Testis (tissue), 2 donors: ENCODE measurements at regions not wholly inside any gene's neighbourhood (a gene's known extent, or its start where the extent isn't known, plus 50 kb on each side); places are given as distances from the start of the nearest gene placed in this dataset.

Experiments
- DNase-seq: peaks from one replicate; pipeline ENCODE4 v3.0.0-alpha.2; 2019
- H3K27ac ChIP-seq, 2 donors: fragments of 200-600 bp; sonication (generic); one replicate each; pipeline ENCODE4 v1.5.1; 2019
- H3K27me3 ChIP-seq: fragments of 200-600 bp; sonication (generic); one replicate; pipeline ENCODE4 v1.5.1; 2019
- H3K36me3 ChIP-seq: fragments of 200-600 bp; sonication (generic); one replicate; pipeline ENCODE4 v1.5.1; 2017; ENCODE audit warnings: low read depth; ENCODE audit errors: missing control alignments
- H3K4me1 ChIP-seq: fragments of 200-600 bp; sonication (generic); one replicate; pipeline ENCODE4 v1.5.1; 2019
- H3K4me3 ChIP-seq, 2 donors: fragments of 200-600 bp; sonication (generic); one replicate each; pipeline ENCODE4 v1.5.1; 2017 to 2019
- H3K9me3 ChIP-seq: fragments of 200-600 bp; sonication (generic); one replicate; pipeline ENCODE4 v1.5.1; 2017
- POLR2A ChIP-seq: fragments of 450-650 bp; IDR thresholded peaks from one replicate; pipeline ENCODE4 v1.6.1; 2017; ENCODE audit warnings: antibody characterized with exemption, mild to moderate bottlenecking, moderate library complexity
- WGBS, 2 donors: methylation state at CpG; one replicate each; pipeline ENCODE4 v1.1.5; 2018; 5-methylcytosine and 5-hydroxymethylcytosine counted together
- intact Hi-C: fragments of 100-400 bp; cut with DNase I; formaldehyde crosslinking; loops from one replicate; pipeline ENCODE4 v1.15.1; 2023; ENCODE audit warnings: low total_unique reads
- TF ChIP-seq, protein P1 (sequence below), 3 experiments: fragments of 450-650 bp in 2 of 3; fragments of 200-600 bp in 1 of 3; sonication (generic) in 1 of 3; IDR thresholded peaks; one replicate each; pipeline ENCODE4 v1.5.1; 2016 to 2019; ENCODE audit warnings: antibody characterized with exemption in 3 of 3, mild to moderate bottlenecking in 2 of 3, moderate library complexity in 1 of 3

DNA sequence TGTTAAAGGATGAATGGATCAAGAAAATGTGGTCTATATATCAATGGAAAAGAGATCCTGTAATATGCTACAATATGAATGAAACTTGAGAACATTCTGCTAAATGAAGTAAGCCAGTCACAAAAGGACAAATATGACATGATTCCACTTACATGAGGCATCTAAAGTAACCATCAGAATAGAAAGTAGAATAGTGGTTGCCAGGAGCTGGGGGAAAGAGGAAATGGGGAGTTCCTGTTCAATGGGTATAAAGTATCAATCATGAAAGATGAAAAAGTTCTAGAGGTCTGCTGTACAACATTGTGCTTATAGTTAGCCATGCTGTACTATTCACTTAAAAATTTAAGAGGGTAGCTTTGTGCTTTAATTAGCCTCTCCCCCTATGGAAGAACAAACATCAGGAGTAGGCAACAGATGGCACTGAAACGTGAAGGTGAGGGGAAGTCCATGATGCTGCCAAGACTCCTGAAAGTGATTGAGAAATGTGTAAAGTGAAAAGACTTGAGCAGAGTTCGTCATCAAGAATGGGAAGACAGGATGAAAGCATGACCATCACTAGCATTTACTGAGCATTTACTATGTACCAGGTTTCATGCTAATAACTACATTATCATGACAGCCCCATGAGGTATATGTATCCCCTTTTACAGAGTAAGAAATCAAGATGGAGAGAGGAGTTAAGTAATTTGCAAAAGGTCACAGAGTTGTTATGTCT lies 167.2 kb downstream of the CYB561 start:
- no peak overlapping the region for H3K27ac ChIP-seq

DNA sequence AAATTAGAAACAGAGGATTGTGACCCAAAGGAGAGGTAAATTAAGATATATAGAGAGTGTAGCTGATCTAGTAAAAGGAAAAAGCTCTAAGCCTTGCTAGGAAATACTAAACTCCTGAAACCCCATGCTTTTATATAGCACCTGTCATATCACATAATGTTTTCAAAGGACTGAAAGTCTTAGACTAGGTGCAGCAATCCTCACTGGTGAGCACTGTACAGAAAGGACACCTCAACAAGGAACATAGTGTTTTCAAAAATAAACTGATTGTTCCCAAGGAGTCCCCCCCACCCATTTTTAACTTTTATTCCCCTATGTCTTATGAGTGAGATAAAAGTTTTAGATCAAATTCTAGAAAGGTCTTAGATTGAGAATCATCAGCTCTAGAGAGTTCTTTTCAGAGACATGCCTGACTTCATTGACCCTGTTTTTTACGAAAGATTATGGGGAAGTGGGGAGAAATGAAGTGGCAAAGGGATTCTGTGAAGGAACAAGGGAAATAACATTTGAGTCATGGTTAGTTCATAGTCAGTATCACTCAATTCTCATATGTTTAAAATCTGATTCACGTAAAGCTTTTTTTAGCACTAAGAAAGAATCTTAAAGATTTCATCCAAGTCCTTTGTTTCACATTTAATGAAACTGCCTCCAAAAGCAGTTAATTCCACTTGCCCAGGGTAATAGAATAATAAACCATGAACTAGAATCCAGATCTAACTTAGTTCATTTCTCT lies 166.4 kb downstream of the CYB561 start:
- DNase-seq = no peak
- WGBS, 2 donors = 85 to 93% methylated on average over 2 of the region's 2 CpGs
- H3K4me1 ChIP-seq = no peaks in the 10 kb centered on the region
- intact Hi-C loops = no loop called here
- H3K27me3 ChIP-seq = no peaks in the 10 kb centered on the region
- H3K36me3 ChIP-seq = no peaks in the 10 kb centered on the region
- H3K4me3 ChIP-seq = no peak overlapping the region
- H3K9me3 ChIP-seq = no peaks in the 10 kb centered on the region
- H3K27ac ChIP-seq = no peak overlapping the region
- TF ChIP-seq, protein P1, sequence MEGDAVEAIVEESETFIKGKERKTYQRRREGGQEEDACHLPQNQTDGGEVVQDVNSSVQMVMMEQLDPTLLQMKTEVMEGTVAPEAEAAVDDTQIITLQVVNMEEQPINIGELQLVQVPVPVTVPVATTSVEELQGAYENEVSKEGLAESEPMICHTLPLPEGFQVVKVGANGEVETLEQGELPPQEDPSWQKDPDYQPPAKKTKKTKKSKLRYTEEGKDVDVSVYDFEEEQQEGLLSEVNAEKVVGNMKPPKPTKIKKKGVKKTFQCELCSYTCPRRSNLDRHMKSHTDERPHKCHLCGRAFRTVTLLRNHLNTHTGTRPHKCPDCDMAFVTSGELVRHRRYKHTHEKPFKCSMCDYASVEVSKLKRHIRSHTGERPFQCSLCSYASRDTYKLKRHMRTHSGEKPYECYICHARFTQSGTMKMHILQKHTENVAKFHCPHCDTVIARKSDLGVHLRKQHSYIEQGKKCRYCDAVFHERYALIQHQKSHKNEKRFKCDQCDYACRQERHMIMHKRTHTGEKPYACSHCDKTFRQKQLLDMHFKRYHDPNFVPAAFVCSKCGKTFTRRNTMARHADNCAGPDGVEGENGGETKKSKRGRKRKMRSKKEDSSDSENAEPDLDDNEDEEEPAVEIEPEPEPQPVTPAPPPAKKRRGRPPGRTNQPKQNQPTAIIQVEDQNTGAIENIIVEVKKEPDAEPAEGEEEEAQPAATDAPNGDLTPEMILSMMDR (IDR thresholded peaks at IDR 0.05) = no peak
- TF ChIP-seq POLR2A = no peak

More for the DNA sequence above, 167.2 kb downstream of the CYB561 start:
- H3K4me3 ChIP-seq = no peak overlapping the region
- intact Hi-C loops = no loop called here
- H3K9me3 ChIP-seq = no peaks in the 10 kb centered on the region
- no peaks in the 10 kb centered on the region for H3K36me3 ChIP-seq
- no peaks in the 10 kb centered on the region for H3K27me3 ChIP-seq
- no peaks in the 10 kb centered on the region for H3K4me1 ChIP-seq
- no peak for DNase-seq
- WGBS, 2 donors = 80 to 86% methylated on average over 2 of the region's 2 CpGs
- TF ChIP-seq, protein P1 (IDR thresholded peaks at IDR 0.05) = no peak
- TF ChIP-seq POLR2A = no peak

DNA sequence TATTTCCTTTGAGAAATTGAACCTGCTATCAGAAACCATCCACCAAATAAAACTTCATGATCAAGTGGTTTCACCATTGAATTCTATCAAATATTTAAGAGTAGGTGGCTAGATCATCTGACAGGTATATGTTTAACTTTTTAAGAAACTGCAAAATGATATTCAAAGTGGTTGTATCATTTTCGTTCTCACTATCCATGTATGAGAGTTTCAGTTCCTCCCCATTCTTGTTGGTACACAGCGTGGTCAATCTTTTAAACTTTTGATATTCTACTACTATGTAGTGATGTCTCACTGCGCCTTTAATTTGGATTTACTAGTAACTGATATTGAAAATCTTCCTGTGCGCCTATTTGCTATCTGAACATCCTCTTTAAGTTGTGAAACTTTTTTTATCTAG lies 163.7 kb downstream of the CYB561 start:
- H3K4me3 ChIP-seq = no peak overlapping the region
- no peaks in the 10 kb centered on the region for H3K36me3 ChIP-seq
- TF ChIP-seq POLR2A = no peak
- TF ChIP-seq, protein P1 (IDR thresholded peaks at IDR 0.05) = no peak
- H3K27ac ChIP-seq = no peak overlapping the region
- no peaks in the 10 kb centered on the region for H3K27me3 ChIP-seq
- no peaks in the 10 kb centered on the region for H3K9me3 ChIP-seq
- no peaks in the 10 kb centered on the region for H3K4me1 ChIP-seq
- intact Hi-C loops = no loop called here
- no peak for DNase-seq
- WGBS, 2 donors = 85 to 88% methylated on average over 4 of the region's 4 CpGs

DNA sequence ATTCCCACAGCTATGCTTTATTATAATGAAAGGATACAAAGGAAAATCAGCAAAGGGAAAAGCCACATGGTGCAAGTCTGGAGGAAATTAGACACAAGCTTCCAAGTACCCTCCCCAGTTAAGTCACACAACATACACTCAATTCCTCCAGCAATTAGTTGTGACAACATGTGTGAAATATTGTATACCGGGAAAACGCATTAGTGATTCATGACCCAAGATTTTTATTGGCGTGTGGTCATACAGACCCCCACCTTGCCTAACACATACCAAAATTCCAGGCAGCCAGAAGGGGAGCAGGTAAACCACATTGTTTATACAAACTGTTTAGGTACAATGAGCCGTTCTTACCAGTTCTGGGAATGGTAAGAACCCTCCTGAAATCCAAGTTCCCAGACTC lies 160.6 kb downstream of the CYB561 start:
- Histone ChIP-seq H3K36me3 (no peaks in the 10 kb centered on the region), H3K9me3 (no peaks in the 10 kb centered on the region), H3K4me3 (no peak overlapping the region), H3K27ac (no peak overlapping the region), H3K27me3 (no peaks in the 10 kb centered on the region), H3K4me1 (no peaks in the 10 kb centered on the region)
- no peak for DNase-seq
- whole genome bisulfite sequencing, 2 donors = 94 to 97% methylated on average over 4 of the region's 4 CpGs
- intact Hi-C loops = no loop called here
- TF ChIP-seq POLR2A = no peak
- TF ChIP-seq, protein P1 (IDR thresholded peaks at IDR 0.05) = no peak
